ENCODE measurements at regions not wholly inside any gene's neighbourhood (a gene's known extent, or its start where the extent isn't known, plus 50 kb on each side); places are given as distances from the start of the nearest gene placed in this dataset.

DNA sequence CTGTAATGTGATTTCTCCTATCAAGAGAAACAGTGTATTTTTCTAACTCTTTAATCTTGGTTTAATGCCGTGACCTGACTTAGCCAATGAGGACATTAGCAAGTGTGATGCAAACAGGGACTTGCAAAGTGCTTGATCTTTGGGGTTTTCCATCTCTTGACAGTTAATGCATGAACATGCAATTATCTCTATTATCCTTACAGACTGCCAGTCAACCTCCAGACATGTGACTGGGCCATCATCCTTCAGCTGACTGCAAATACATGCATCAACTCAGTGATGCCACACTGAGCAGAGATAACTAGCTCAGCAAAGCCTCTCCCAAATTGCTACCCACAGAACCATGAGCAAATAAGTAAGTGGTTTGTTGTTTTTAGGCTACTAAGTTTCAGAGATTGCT is 409.6 kb downstream of the GPAM start:
- TF ChIP-seq CTCF (conservative IDR thresholded peaks at IDR 0.05) (no peak), EZH2 (IDR thresholded peaks at IDR 0.05; ENCODE audit: low read depth) (no peak)
